Cardiac septum (tissue), 1 donor: ENCODE measurements at regions not wholly inside any gene's neighbourhood (a gene's known extent, or its start where the extent isn't known, plus 50 kb on each side); places are given as distances from the start of the nearest gene placed in this dataset.

Experiments
- DNase-seq: peaks from one replicate; pipeline ENCODE4 v3.0.0-alpha.2; 2020; ENCODE audit warnings: low spot score
- intact Hi-C: fragments of 100-400 bp; cut with DNase I; formaldehyde crosslinking; loops from one replicate; pipeline ENCODE4 v1.14.0; 2022
- donor health status: DM: no; HTN: no; CAD: no.

GRCh38 chr3:31448882-31449243, 83.9 kb upstream of the STT3B start:
- intact Hi-C loops: no loop called here
- DNase-seq: no peak

GRCh38 chr3:31449318-31449717, 83.4 kb upstream of the STT3B start:
- intact Hi-C loops: no loop called here
- DNase-seq: no peak

- DNase-seq: no peak
- intact Hi-C loops: no loop called here
Observed at GRCh38 chr3:31450345-31450744, 82.4 kb upstream of the STT3B start.

- intact Hi-C loops: no loop called here
Observed at GRCh38 chr3:31452495-31453106, 80.1 kb upstream of the STT3B start.

GRCh38 chr3:31453430-31453829, 79.3 kb upstream of the STT3B start:
- intact Hi-C loops: no loop called here
- no peak for DNase-seq

More at GRCh38 chr3:31452495-31453106, 80.1 kb upstream of the STT3B start:
- no peak for DNase-seq

GRCh38 chr3:31455524-31455923, 77.2 kb upstream of the STT3B start:
- no peak for DNase-seq
- intact Hi-C loops: no loop called here

- intact Hi-C loops: no loop called here
- DNase-seq: no peak
Observed at GRCh38 chr3:31456373-31456772, 76.4 kb upstream of the STT3B start.

- DNase-seq: no peak
- intact Hi-C loops: no loop called here
Observed at GRCh38 chr3:31461426-31461825, 71.3 kb upstream of the STT3B start.

- intact Hi-C loops: no loop called here
- no peak for DNase-seq
Observed at GRCh38 chr3:31462050-31462569, 70.6 kb upstream of the STT3B start.

- intact Hi-C loops: no loop called here
- no peak for DNase-seq
Observed at GRCh38 chr3:31465999-31466398, 66.7 kb upstream of the STT3B start.

GRCh38 chr3:31466866-31467265, 65.9 kb upstream of the STT3B start:
- DNase-seq: no peak

GRCh38 chr3:31468433-31468832, 64.3 kb upstream of the STT3B start:
- intact Hi-C loops: no loop called here
- DNase-seq: no peak

More at GRCh38 chr3:31466866-31467265, 65.9 kb upstream of the STT3B start:
- intact Hi-C loops: no loop called here

GRCh38 chr3:31469385-31469784, 63.3 kb upstream of the STT3B start:
- no peak for DNase-seq
- intact Hi-C loops: no loop called here

- DNase-seq: no peak
- intact Hi-C loops: no loop called here
Observed at GRCh38 chr3:31472479-31473390, 60.0 kb upstream of the STT3B start.

- no peak for DNase-seq
- intact Hi-C loops: no loop called here
Observed at GRCh38 chr3:31476209-31476608, 56.5 kb upstream of the STT3B start.

GRCh38 chr3:31479431-31479830, 53.3 kb upstream of the STT3B start:
- DNase-seq: no peak
- intact Hi-C loops: no loop called here

GRCh38 chr3:31481697-31482096, 51.0 kb upstream of the STT3B start:
- no peak for DNase-seq
- intact Hi-C loops: no loop called here

- intact Hi-C loops: no loop called here
- DNase-seq: no peak
Observed at GRCh38 chr3:31482493-31483200, 50.1 kb upstream of the STT3B start.
